Panc1 (cell line): ENCODE measurements at regions not wholly inside any gene's neighbourhood (a gene's known extent, or its start where the extent isn't known, plus 50 kb on each side); places are given as distances from the start of the nearest gene placed in this dataset.

ENCODE experiments used
- CTCF ChIP-seq: fragments of 450-650 bp; IDR thresholded peaks from 2 replicates; pipeline ENCODE4 v1.5.1; 2017; ENCODE audit warnings: mild to moderate bottlenecking
- POLR2AphosphoS5 ChIP-seq: IDR thresholded peaks from 2 replicates; pipeline ENCODE4 v1.6.1; 2012; ENCODE audit warnings: mild to moderate bottlenecking, low read depth, low read length, moderate library complexity
- REST ChIP-seq, 2 experiments: IDR thresholded peaks; 2 replicates each; pipeline ENCODE4 v1.6.1; 2011 to 2012; ENCODE audit warnings: low read depth in 2 of 2, control low read depth in 1 of 2, low read length in 1 of 2, mild to moderate bottlenecking in 1 of 2, moderate library complexity in 1 of 2; ENCODE audit not compliant: insufficient read depth in 1 of 2
- SIN3A ChIP-seq: IDR thresholded peaks from 2 replicates; pipeline ENCODE4 v1.6.1; 2012; ENCODE audit warnings: low read depth, mild to moderate bottlenecking, low read length, moderate library complexity, borderline replicate concordance; ENCODE audit not compliant: insufficient read depth
- TCF7L2 ChIP-seq: IDR thresholded peaks from 2 replicates; pipeline ENCODE4 v1.6.1; 2011; ENCODE audit warnings: mild to moderate bottlenecking, low read depth, low read length, inconsistent platforms

- TF ChIP-seq POLR2AphosphoS5 (no peak), CTCF (no peak), REST (IDR thresholded peaks at IDR 0.05; ENCODE audit: insufficient read depth in 1 of 2, low read depth in 2 of 2, low read length in 1 of 2) (no peak), SIN3A (no peak), TCF7L2 (no peak)
Observed at GRCh38 chr16:87133966-87134627, 183.1 kb downstream of the C16orf95 start.
